ENCODE measurements at regions not wholly inside any gene's neighbourhood (a gene's known extent, or its start where the extent isn't known, plus 50 kb on each side); places are given as distances from the start of the nearest gene placed in this dataset.

- no peak for DNase-seq (ENCODE audit: insufficient read length, low spot score)
- TF ChIP-seq CTCF (IDR thresholded peaks at IDR 0.05; ENCODE audit: insufficient read depth, missing control alignments), result no peak
- no peak for FAIRE-seq
These were observed 90.5 kb upstream of the EGFL6 start for GRCh38 chrX:13478740-13479451.

GRCh38 chrX:13476384-13476783 is 93.0 kb upstream of the EGFL6 start:
- DNase-seq (ENCODE audit: insufficient read length, low spot score) (no peak), FAIRE-seq (no peak)

GRCh38 chrX:13474164-13474516 is 95.3 kb upstream of the EGFL6 start:
- no peak for FAIRE-seq
- TF ChIP-seq CTCF (IDR thresholded peaks at IDR 0.05; ENCODE audit: insufficient read depth, missing control alignments), result no peak
- no peak for DNase-seq (ENCODE audit: insufficient read length, low spot score)

More at GRCh38 chrX:13476384-13476783, 93.0 kb upstream of the EGFL6 start:
- TF ChIP-seq CTCF (IDR thresholded peaks at IDR 0.05; ENCODE audit: insufficient read depth, missing control alignments), result no peak

GRCh38 chrX:13473442-13474163 is 95.8 kb upstream of the EGFL6 start:
- TF ChIP-seq CTCF (IDR thresholded peaks at IDR 0.05; ENCODE audit: insufficient read depth, missing control alignments), result no peak
- DNase-seq (ENCODE audit: insufficient read length, low spot score), result no peak
- no peak for FAIRE-seq

- FAIRE-seq, result no peak
- no peak for TF ChIP-seq CTCF (IDR thresholded peaks at IDR 0.05; ENCODE audit: insufficient read depth, missing control alignments)
- no peak for DNase-seq (ENCODE audit: insufficient read length, low spot score)
These were observed 96.4 kb upstream of the EGFL6 start for GRCh38 chrX:13472975-13473374.

GRCh38 chrX:13471269-13471668 is 98.1 kb upstream of the EGFL6 start:
- DNase-seq (ENCODE audit: insufficient read length, low spot score) (no peak), FAIRE-seq (no peak)
- no peak for TF ChIP-seq CTCF (IDR thresholded peaks at IDR 0.05; ENCODE audit: insufficient read depth, missing control alignments)

GRCh38 chrX:13470685-13470977 is 98.8 kb upstream of the EGFL6 start:
- no peak for FAIRE-seq
- no peak for DNase-seq (ENCODE audit: insufficient read length, low spot score)
- TF ChIP-seq CTCF (IDR thresholded peaks at IDR 0.05; ENCODE audit: insufficient read depth, missing control alignments), result no peak

Data from D721Med (cell line).